Nephron (organoid): ENCODE measurements at regions not wholly inside any gene's neighbourhood (a gene's known extent, or its start where the extent isn't known, plus 50 kb on each side); places are given as distances from the start of the nearest gene placed in this dataset.
A peak's percentile ranks its signal among the peaks of the same experiment; 100 is the strongest.

Experiments
- H3K27ac Mint-ChIP-seq, 3 experiments: 2 replicates each; pipeline ENCODE4 v1.8.0; 2020; ENCODE audit warnings: mixed read lengths in 3 of 3, mild to moderate bottlenecking in 2 of 3, moderate library complexity in 1 of 3
- H3K27me3 Mint-ChIP-seq: 2 replicates; pipeline ENCODE4 v1.8.0; 2021; ENCODE audit warnings: low read depth, mild to moderate bottlenecking, moderate library complexity, mixed read lengths
- H3K36me3 Mint-ChIP-seq: 2 replicates; pipeline ENCODE4 v1.8.0; 2020; ENCODE audit warnings: low read depth, mixed read lengths
- H3K4me1 Mint-ChIP-seq: 2 replicates; pipeline ENCODE4 v1.8.0; 2020; ENCODE audit warnings: mixed read lengths
- H3K4me3 Mint-ChIP-seq, 3 experiments: 2 replicates each; pipeline ENCODE4 v1.8.0; 2020; ENCODE audit warnings: mild to moderate bottlenecking in 3 of 3, mixed read lengths in 3 of 3, moderate library complexity in 2 of 3
- H3K9me3 Mint-ChIP-seq: 2 replicates; pipeline ENCODE4 v1.8.0; 2020; ENCODE audit warnings: mixed read lengths
- TF ChIP-seq, protein P1 (sequence below), 3 experiments: fragments of 200-600 bp; sonication (generic); IDR thresholded peaks; one replicate each; pipeline ENCODE4 v1.5.0; 2021; ENCODE audit warnings: antibody characterized with exemption in 3 of 3; ENCODE audit not compliant: unreplicated experiment in 3 of 3

- Mint-ChIP-seq H3K27ac (peak overlapping the region; percentile 20 to 41 (median 39)), H3K27me3 (peaks cover 6% of the 10 kb centered on the region), H3K4me1 (peaks cover 52% of the 10 kb centered on the region), H3K4me3 (no peak overlapping the region), H3K9me3 (no peaks in the 10 kb centered on the region), H3K36me3 (no peaks in the 10 kb centered on the region)
- TF ChIP-seq, protein P1, sequence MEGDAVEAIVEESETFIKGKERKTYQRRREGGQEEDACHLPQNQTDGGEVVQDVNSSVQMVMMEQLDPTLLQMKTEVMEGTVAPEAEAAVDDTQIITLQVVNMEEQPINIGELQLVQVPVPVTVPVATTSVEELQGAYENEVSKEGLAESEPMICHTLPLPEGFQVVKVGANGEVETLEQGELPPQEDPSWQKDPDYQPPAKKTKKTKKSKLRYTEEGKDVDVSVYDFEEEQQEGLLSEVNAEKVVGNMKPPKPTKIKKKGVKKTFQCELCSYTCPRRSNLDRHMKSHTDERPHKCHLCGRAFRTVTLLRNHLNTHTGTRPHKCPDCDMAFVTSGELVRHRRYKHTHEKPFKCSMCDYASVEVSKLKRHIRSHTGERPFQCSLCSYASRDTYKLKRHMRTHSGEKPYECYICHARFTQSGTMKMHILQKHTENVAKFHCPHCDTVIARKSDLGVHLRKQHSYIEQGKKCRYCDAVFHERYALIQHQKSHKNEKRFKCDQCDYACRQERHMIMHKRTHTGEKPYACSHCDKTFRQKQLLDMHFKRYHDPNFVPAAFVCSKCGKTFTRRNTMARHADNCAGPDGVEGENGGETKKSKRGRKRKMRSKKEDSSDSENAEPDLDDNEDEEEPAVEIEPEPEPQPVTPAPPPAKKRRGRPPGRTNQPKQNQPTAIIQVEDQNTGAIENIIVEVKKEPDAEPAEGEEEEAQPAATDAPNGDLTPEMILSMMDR (IDR thresholded peaks at IDR 0.05; ENCODE audit: unreplicated experiment in 3 of 3), result no peak
Measured at GRCh38 chr2:220078439-220078838, 451.0 kb downstream of the SLC4A3 start.

GRCh38 chr2:220079595-220079994 lies 452.2 kb downstream of the SLC4A3 start:
- Mint-ChIP-seq H3K27ac (no peak overlapping the region), H3K27me3 (peaks cover 10% of the 10 kb centered on the region)
- TF ChIP-seq, protein P1 (IDR thresholded peaks at IDR 0.05; ENCODE audit: unreplicated experiment in 3 of 3), result no peak

GRCh38 chr2:220081171-220081570 lies 453.7 kb downstream of the SLC4A3 start:
- TF ChIP-seq, protein P1 (IDR thresholded peaks at IDR 0.05; ENCODE audit: unreplicated experiment in 3 of 3), result no peak
- Mint-ChIP-seq H3K36me3 (no peaks in the 10 kb centered on the region), H3K4me1 (peaks cover 57% of the 10 kb centered on the region), H3K9me3 (no peaks in the 10 kb centered on the region), H3K27ac (peak overlapping the region in 2 of 3 experiments; percentile 1 to 43), H3K27me3 (peaks cover 13% of the 10 kb centered on the region), H3K4me3 (no peak overlapping the region)

More at GRCh38 chr2:220079595-220079994, 452.2 kb downstream of the SLC4A3 start:
- Mint-ChIP-seq H3K9me3 (no peaks in the 10 kb centered on the region), H3K36me3 (no peaks in the 10 kb centered on the region), H3K4me3 (no peak overlapping the region), H3K4me1 (peaks cover 59% of the 10 kb centered on the region)

DNA sequence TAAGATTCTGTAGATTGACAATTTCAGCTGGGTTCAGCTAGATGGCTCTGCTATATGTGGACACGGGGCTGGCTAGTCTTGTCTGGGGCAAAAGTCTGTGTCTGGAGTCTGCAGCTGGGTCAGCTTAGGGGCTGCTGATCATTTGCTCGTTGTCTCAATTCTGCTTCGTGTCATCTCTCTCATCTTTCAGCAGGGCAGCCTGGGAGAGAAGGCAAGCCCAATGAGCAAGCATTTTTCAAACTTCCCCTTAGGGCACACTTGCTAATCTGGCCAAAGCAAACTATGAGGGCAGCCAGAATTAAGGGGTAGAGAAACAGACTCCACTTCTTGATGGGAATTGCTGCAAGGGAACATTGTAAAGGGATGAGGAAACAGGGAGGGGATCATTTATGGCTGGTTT lies 462.6 kb downstream of the SLC4A3 start:
- H3K4me3 Mint-ChIP-seq, result no peak overlapping the region
- H3K36me3 Mint-ChIP-seq, result no peaks in the 10 kb centered on the region
- no peak overlapping the region for H3K27ac Mint-ChIP-seq
- H3K27me3 Mint-ChIP-seq, result peaks cover 6% of the 10 kb centered on the region
- no peaks in the 10 kb centered on the region for H3K9me3 Mint-ChIP-seq
- TF ChIP-seq, protein P1 (IDR thresholded peaks at IDR 0.05; ENCODE audit: unreplicated experiment in 3 of 3), result no peak
- H3K4me1 Mint-ChIP-seq, result no peaks in the 10 kb centered on the region

DNA sequence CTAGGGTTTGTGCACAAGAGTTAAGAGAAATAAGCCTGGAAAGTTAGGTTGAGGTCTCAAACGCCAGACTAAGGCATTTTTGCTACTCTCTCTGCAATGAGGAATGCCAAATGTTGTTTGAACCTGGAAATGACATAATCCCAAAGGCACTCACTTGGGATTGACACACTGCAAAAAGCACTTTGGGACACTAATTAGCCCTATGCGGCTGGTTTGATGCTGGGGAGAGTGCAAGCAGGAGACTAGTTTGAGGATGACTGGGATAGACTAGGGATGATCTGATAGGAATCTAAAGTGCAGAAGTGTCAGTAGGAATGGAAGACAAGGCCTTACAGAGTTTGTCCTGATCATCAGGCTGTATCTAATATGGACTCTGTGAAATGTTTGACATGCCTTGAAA lies 469.0 kb downstream of the SLC4A3 start:
- H3K4me3 Mint-ChIP-seq, result no peak overlapping the region

DNA sequence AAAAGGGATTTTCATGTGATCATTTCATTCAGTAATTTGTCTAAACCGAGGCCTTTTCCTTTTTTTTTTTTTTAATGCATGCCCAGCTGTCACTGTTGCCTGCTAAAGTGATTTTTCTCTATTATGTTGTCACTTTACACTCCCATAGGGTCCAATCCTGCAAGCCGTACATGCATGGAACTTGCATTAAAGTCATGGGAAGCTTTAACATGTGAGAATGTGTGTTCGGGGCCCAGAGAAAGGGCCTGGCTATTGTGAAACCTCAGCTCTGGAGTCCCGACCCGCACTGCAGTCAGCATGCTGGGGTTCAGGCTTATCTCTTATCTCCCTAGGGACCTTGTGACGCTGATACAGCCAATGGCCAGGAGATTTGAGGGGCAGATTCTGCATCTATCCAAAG lies 474.6 kb downstream of the SLC4A3 start:
- Mint-ChIP-seq H3K9me3 (peaks cover 12% of the 10 kb centered on the region), H3K4me3 (no peak overlapping the region), H3K27ac (peak overlapping the region in 2 of 3 experiments; percentile 19 to 40), H3K4me1 (peaks cover 15% of the 10 kb centered on the region), H3K36me3 (no peaks in the 10 kb centered on the region), H3K27me3 (peaks cover 16% of the 10 kb centered on the region)
- TF ChIP-seq, protein P1 (IDR thresholded peaks at IDR 0.05; ENCODE audit: unreplicated experiment in 3 of 3), result no peak

More for the DNA sequence above, 469.0 kb downstream of the SLC4A3 start:
- peaks cover 7% of the 10 kb centered on the region for H3K27me3 Mint-ChIP-seq
- no peaks in the 10 kb centered on the region for H3K36me3 Mint-ChIP-seq
- H3K9me3 Mint-ChIP-seq, result peaks cover 14% of the 10 kb centered on the region
- TF ChIP-seq, protein P1 (IDR thresholded peaks at IDR 0.05; ENCODE audit: unreplicated experiment in 3 of 3), result no peak
- no peaks in the 10 kb centered on the region for H3K4me1 Mint-ChIP-seq
- no peak overlapping the region for H3K27ac Mint-ChIP-seq
